T-helper 1 cell treated with Interleukin-12 subunit alpha and Interleukin-12 subunit beta and Interleukin-4 antibody, amounts not matched to agents 30 ng/mL and 1 ng/mL, for 36 hours (primary cell): ENCODE measurements at regions not wholly inside any gene's neighbourhood (a gene's known extent, or its start where the extent isn't known, plus 50 kb on each side); places are given as distances from the start of the nearest gene placed in this dataset.

Experiments used
- intact Hi-C: fragments of 100-400 bp; cut with micrococcal nuclease; formaldehyde crosslinking; loops from one replicate; pipeline ENCODE4 v1.15.1; 2024

- intact Hi-C loops = no loop called here
Observed at GRCh38 chr11:92822410-92822809, 147.0 kb upstream of the MTNR1B start.

- intact Hi-C loops = no loop called here
Observed at GRCh38 chr11:92826136-92826535, 143.3 kb upstream of the MTNR1B start.

GRCh38 chr11:92826603-92827002 is 142.8 kb upstream of the MTNR1B start:
- intact Hi-C loops = no loop called here

- intact Hi-C loops = no loop called here
Observed at GRCh38 chr11:92827132-92827531, 142.3 kb upstream of the MTNR1B start.

GRCh38 chr11:92828556-92828955 is 140.9 kb upstream of the MTNR1B start:
- intact Hi-C loops = no loop called here

DNA sequence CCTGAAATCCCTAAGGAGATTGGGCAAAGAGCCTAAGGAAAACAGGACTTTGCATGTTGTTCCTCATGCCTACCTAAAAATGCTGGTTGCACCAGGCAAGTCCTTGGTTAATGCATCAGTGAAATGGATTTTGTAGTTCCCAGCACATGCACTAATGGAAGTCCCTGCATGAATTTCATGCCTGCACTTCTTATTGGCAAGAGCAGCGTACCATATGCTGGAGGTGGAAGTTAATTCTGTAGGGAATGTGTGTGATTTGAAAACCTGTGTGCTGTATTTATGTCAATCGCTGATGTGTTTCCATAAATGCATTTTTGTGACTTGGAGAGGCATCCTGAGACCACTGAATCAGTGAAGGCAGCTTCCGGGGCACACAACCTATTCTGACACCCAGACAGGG is 140.3 kb upstream of the MTNR1B start:
- intact Hi-C loops = no loop called here

GRCh38 chr11:92829671-92830070 is 139.8 kb upstream of the MTNR1B start:
- intact Hi-C loops = no loop called here

DNA sequence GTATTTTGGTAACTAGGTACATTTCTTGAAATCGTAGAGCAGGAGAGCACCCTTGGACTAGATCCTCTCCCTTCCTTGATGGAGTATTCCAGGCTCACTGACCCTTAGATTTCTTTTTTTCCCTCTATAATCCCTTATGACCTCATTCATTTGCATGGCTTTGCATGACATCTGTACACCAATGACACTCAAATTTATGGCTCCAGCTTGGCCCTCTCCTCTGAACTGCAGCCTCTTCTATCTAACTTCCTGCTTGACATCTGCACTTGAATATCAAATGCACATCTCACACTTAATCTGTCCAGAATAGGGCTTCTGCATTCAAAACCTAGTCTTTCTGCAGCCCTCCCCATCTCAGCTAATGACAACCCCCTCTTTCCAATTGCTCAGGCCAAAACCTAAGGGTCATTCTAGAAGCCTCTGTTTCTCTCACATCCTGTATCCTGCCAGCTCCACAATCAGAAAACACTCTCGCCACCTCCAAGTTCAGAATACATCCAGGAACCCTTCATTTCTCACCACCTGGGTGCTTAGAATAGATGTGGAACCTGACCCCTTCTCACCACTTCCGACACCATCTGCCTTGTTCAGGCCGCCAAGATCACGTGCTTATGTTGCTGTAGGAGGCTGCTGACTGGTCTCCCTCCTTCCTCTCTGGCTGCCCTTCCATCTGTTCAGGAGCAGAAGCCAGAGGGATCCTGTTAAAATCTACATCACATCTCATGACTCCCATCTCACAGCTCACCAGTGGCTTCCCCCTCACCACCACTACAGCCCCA is 138.9 kb upstream of the MTNR1B start:
- intact Hi-C loops = no loop called here

- intact Hi-C loops = no loop called here
Observed at GRCh38 chr11:92834296-92835020, 135.0 kb upstream of the MTNR1B start.

- intact Hi-C loops = no loop called here
Observed at GRCh38 chr11:92837595-92837994, 131.9 kb upstream of the MTNR1B start.

DNA sequence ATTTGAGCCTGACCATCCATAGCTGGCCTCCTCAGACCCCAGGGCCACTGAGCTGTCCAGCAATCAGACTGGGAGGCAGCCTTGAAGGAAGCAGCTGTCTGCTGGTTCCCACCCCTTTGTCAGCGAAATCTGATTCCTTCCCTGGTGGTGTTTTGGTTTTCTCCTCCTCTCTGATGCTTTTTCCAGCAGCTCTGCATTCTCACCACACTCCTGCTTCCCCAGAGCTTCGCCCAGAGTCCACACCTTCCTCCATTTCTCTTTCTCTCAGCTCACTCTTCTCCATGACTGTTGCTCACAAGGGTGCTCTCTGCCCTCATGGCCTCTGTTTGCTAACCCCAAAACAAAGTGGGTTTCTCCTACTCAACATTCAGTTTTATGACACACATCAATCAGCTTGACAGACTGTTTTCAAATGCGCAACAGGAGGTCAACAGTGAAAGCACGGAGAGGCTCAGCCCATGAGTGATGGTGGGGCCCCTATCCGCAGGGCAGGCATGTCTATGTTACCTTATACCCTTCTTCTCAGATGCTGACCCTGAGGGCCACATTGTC is 130.6 kb upstream of the MTNR1B start:
- intact Hi-C loops = no loop called here

- intact Hi-C loops = no loop called here
Observed at GRCh38 chr11:92839450-92839849, 130.0 kb upstream of the MTNR1B start.

- intact Hi-C loops = no loop called here
Observed at GRCh38 chr11:92841719-92842118, 127.7 kb upstream of the MTNR1B start.

GRCh38 chr11:92843455-92843854 is 126.0 kb upstream of the MTNR1B start:
- intact Hi-C loops = no loop called here

GRCh38 chr11:92844197-92844596 is 125.3 kb upstream of the MTNR1B start:
- intact Hi-C loops = no loop called here

DNA sequence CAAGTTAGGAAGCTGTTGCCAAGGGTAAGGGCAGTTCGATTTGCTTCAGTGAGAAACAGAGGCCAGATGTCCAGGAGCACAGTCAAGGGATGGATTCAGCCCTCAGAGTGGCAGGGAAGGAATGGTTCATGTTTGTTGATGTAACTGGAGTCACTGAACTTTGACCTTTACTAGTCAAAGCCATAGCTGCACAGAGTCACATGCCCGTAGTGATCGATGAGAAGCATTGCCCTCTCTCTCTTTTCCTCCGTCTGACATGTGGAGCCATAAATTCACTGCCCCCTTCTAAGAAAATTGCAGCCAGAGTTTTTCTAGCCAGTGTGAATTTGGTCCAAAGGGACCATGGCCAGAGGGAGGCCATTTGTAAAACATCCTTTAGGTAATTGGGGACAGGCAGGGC is 124.1 kb upstream of the MTNR1B start:
- intact Hi-C loops = no loop called here

- intact Hi-C loops = no loop called here
Observed at GRCh38 chr11:92845805-92846204, 123.6 kb upstream of the MTNR1B start.

DNA sequence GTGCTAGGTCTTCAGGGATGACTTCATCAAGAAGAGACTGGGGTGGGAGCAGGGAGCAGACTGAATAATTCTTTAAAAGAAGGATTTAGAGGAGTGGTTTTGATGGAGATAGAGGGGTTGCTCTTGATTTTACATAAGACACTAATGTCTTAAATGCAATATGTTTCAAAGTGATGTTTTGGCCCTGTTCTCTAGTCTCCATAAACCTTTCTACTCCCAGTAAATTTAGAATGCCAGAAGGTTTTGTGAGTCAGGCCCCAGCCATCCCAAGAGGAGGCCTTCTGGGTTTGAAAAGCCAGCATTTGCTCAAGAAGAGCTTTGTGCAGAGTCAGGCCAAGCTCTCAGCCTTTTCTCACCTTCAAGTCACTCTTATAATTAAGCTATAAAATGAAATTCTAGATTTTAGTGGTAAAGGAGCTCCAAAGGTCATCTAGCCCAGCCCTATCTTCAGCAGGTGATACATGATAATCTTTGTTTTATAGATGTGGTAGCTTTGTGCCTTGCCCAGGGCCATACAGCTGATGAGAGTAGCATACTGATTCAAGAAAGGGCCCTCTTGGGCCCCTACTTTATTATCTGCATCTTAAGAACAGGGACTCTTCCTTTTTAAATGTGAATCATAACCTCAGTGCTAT is 122.8 kb upstream of the MTNR1B start:
- intact Hi-C loops = no loop called here

GRCh38 chr11:92848578-92848977 is 120.9 kb upstream of the MTNR1B start:
- intact Hi-C loops = no loop called here

GRCh38 chr11:92850296-92850826 is 119.1 kb upstream of the MTNR1B start:
- intact Hi-C loops = no loop called here

DNA sequence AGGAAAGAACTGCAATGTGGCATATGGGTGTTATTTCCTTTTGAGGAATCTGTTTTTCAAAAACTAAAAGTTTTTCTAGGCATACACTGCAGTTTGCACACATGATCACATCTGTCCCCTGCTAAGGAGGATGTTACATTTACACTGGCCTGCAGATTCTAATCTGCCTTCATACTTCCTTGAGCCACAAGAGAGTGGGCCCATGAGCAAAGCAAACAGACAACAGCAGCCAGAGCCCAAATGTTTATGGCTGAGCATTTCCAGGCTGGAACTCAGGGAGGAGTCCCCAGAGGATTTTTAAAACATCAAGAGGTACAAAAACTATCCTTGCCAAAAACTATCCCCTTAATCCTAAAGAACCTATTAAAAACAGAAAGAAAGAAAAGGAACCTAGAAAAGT is 117.2 kb upstream of the MTNR1B start:
- intact Hi-C loops = no loop called here

- intact Hi-C loops = no loop called here
Observed at GRCh38 chr11:92852946-92853345, 116.5 kb upstream of the MTNR1B start.
